GM06990 (cell line): ENCODE measurements at regions not wholly inside any gene's neighbourhood (a gene's known extent, or its start where the extent isn't known, plus 50 kb on each side); places are given as distances from the start of the nearest gene placed in this dataset.

Experiments
- DNase-seq: peaks from one replicate; pipeline ENCODE4 v3.0.0-alpha.2; 2011; ENCODE audit not compliant: insufficient read length; ENCODE audit errors: extremely low read depth
- H3K27me3 ChIP-seq: replicated peaks from 2 replicates; pipeline ENCODE4 v1.6.0; 2011; ENCODE audit warnings: low read length; ENCODE audit not compliant: control insufficient read depth, insufficient read depth
- H3K36me3 ChIP-seq: 2 replicates; pipeline ENCODE4 v1.5.1; 2011; ENCODE audit warnings: low read length; ENCODE audit not compliant: control insufficient read depth, insufficient read depth
- H3K4me3 ChIP-seq: replicated peaks from 2 replicates; pipeline ENCODE4 v1.5.1; 2011; ENCODE audit warnings: low read depth, mild to moderate bottlenecking, control low read depth, low read length
- TF ChIP-seq, protein P1 (sequence below): IDR thresholded peaks from 2 replicates; pipeline ENCODE4 v1.5.1; 2011; ENCODE audit warnings: low read length, control low read depth, mild to moderate bottlenecking, inconsistent platforms; ENCODE audit not compliant: insufficient read depth, poor library complexity, severe bottlenecking

DNA sequence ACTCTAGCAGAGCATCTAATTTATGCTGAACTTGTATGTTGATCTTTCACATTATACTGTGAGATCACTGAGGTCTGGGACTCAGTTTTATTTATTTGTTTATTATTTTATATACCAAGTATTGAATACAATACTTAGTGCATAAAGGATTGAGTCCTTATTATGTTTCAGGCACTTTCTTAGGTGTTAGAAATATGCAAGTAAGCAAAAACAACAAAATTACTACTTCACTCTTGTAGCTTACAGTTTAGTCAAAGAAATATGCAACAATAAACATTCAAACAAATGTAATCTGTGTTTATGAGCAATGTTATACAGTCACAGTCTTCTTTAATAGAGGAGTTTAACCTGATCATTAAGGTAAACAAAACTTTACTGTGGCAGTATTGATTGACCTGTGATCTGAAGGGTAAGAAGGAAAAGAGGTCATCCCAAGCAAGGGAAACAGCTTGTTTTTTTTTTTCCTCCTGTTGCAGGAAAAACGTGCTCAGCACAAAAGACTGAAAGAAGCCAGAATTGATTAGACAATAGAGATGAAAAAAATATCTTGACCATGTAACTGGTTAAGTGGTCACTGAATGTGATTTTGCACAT is 990.7 kb downstream of the TRHDE start:
- H3K4me3 ChIP-seq, result no peak overlapping the region
- no peaks in the 10 kb centered on the region for H3K36me3 ChIP-seq
- TF ChIP-seq, protein P1, sequence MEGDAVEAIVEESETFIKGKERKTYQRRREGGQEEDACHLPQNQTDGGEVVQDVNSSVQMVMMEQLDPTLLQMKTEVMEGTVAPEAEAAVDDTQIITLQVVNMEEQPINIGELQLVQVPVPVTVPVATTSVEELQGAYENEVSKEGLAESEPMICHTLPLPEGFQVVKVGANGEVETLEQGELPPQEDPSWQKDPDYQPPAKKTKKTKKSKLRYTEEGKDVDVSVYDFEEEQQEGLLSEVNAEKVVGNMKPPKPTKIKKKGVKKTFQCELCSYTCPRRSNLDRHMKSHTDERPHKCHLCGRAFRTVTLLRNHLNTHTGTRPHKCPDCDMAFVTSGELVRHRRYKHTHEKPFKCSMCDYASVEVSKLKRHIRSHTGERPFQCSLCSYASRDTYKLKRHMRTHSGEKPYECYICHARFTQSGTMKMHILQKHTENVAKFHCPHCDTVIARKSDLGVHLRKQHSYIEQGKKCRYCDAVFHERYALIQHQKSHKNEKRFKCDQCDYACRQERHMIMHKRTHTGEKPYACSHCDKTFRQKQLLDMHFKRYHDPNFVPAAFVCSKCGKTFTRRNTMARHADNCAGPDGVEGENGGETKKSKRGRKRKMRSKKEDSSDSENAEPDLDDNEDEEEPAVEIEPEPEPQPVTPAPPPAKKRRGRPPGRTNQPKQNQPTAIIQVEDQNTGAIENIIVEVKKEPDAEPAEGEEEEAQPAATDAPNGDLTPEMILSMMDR, result no peak
- no peaks in the 10 kb centered on the region for H3K27me3 ChIP-seq
- no peak for DNase-seq

DNA sequence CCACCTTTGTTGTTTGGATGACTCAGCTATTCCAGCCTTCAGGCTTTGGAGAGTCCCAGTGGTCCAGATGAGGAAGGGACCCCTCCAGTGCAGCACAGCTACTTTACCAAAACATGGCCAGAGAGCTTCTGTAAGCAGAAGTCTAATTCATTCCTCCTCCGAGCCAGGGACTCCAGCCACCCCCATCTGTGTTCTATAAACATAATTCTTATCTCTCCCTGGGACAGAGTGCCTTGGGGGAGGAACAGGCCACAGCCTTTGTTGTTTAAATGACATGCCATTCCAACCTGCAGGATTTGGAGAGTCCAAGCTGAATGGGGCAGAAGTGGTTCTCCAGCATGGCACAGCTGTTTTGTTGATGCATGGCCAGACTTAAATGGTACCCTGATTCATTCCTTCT is 994.0 kb downstream of the TRHDE start:
- TF ChIP-seq, protein P1, result no peak
- H3K27me3 ChIP-seq, result no peaks in the 10 kb centered on the region
- no peaks in the 10 kb centered on the region for H3K36me3 ChIP-seq
- no peak overlapping the region for H3K4me3 ChIP-seq
- DNase-seq, result no peak

DNA sequence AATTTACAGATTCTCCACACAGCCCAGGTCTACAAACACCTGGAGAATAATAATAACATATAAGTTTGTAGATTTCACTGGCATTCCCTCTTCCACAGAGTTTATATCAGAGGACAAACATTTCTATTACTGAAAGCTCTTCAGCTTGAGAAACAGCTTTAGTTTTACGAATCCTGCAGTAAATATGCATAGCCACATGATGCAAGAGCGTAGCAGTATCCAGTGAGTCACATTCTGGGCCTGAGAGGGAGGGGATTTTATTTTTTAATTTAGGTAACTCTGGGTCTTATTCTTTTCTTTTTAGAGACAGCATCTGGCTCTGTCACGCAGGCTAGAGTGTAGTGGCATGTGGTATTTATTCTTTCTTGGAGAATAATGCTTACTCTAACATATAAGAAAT is 1002.8 kb downstream of the TRHDE start:
- Histone ChIP-seq H3K4me3 (no peak overlapping the region), H3K27me3 (no peaks in the 10 kb centered on the region), H3K36me3 (no peaks in the 10 kb centered on the region)
- TF ChIP-seq, protein P1, result no peak
- DNase-seq, result no peak

DNA sequence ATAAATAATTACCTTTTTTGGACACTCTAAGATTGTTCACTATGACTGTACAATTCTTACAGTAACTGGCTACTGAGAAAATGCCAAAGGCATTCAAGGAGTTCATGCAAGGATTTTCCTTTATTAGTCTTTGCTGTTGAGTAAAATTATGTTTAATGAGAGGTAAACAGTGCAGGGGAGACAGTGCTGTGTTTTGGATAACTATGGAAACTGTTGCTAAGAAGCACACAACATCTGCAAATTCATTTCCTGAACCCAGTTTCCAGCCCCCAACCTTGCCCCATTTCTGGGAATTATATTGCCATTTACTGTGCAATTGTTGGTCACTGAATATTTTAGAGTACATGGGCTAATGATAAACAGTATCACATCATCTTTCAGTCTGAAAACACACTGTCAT is 1005.8 kb downstream of the TRHDE start:
- TF ChIP-seq, protein P1, result no peak
- H3K4me3 ChIP-seq, result no peak overlapping the region
- DNase-seq, result no peak
- H3K36me3 ChIP-seq, result no peaks in the 10 kb centered on the region
- no peaks in the 10 kb centered on the region for H3K27me3 ChIP-seq

DNA sequence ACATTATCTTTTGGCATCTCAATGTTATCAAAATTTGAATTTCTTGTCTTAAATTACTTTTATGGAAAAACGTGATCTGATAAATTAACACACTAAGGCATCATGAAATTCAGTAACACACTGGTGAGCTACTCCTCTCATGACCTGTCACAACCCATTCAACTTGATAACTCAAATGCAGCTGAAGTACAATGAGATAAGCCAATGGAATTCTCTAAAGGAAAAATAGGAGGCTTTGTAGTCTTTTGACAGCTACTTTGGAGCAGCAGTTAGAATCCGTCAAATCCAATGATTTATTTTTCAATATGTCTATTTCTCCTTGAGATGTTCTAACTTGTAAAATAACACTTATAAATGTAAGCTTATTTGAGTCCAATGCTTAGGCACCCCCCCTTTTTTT is 1029.4 kb downstream of the TRHDE start:
- TF ChIP-seq, protein P1, result no peak
- H3K4me3 ChIP-seq, result no peak overlapping the region
- no peaks in the 10 kb centered on the region for H3K27me3 ChIP-seq
- no peaks in the 10 kb centered on the region for H3K36me3 ChIP-seq
- DNase-seq, result no peak

DNA sequence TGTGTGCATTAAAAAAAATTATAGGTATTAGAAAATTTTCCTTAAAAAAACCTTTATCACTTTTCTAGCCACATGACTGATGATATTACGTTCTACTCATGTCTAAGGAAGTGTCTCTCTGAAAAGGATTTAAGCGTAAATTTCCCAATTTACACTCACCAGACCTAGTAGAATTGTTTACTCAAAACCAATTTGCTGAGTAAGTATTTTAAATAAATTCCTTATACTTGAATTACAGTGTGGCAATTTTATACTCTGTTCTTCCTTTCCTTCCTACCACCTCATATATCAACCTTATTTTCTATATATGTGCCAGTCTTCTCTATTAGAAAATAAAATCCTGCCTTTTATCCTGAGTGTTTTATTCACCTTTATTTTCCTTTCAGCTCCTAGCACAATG is 1035.1 kb downstream of the TRHDE start:
- H3K27me3 ChIP-seq, result no peaks in the 10 kb centered on the region
- DNase-seq, result no peak
- no peaks in the 10 kb centered on the region for H3K36me3 ChIP-seq
- TF ChIP-seq, protein P1, result no peak
- no peak overlapping the region for H3K4me3 ChIP-seq
